ENCODE measurements at regions not wholly inside any gene's neighbourhood (a gene's known extent, or its start where the extent isn't known, plus 50 kb on each side); places are given as distances from the start of the nearest gene placed in this dataset.
A peak's percentile ranks its signal among the peaks of the same experiment; 100 is the strongest.

- H3K4me3 ChIP-seq (ENCODE audit: low read length) = no peak overlapping the region
- H3K9me2 ChIP-seq (replicated peaks; ENCODE audit: insufficient read depth, low read length) = no peaks in the 10 kb centered on the region
- H3K9ac ChIP-seq (ENCODE audit: low read length) = no peak overlapping the region
- H3K36me3 ChIP-seq (ENCODE audit: insufficient read depth, low read length) = no peaks in the 10 kb centered on the region
- H3K79me2 ChIP-seq (ENCODE audit: low read length) = no peaks in the 10 kb centered on the region
- H3K4me1 ChIP-seq (ENCODE audit: low read length) = peaks cover 8% of the 10 kb centered on the region
- H3K27me3 ChIP-seq (ENCODE audit: low read length) = no peaks in the 10 kb centered on the region
- H4K20me1 ChIP-seq (ENCODE audit: insufficient read depth, low read depth, low read length) = no peaks in the 10 kb centered on the region
- no peak overlapping the region for H2AFZ ChIP-seq (ENCODE audit: low read length)
- DNase-seq = peak; percentile 55
- no peaks in the 10 kb centered on the region for H3K9me3 ChIP-seq (ENCODE audit: low read length)
- no peak overlapping the region for H3K27ac ChIP-seq (ENCODE audit: low read length)
- H3K4me2 ChIP-seq (ENCODE audit: low read depth, low read length, poor library complexity, severe bottlenecking) = no peak overlapping the region
Measured at GRCh38 chrX:40303256-40304077, 205.7 kb upstream of the BCOR start.

GRCh38 chrX:40300286-40300890 lies 202.6 kb upstream of the BCOR start:
- no peaks in the 10 kb centered on the region for H3K9me2 ChIP-seq (replicated peaks; ENCODE audit: insufficient read depth, low read length)
- H3K27ac ChIP-seq (ENCODE audit: low read length) = no peak overlapping the region
- no peak overlapping the region for H3K4me3 ChIP-seq (ENCODE audit: low read length)
- H2AFZ ChIP-seq (ENCODE audit: low read length) = no peak overlapping the region
- H3K9ac ChIP-seq (ENCODE audit: low read length) = no peak overlapping the region
- peaks cover 8% of the 10 kb centered on the region for H3K4me1 ChIP-seq (ENCODE audit: low read length)
- no peaks in the 10 kb centered on the region for H3K27me3 ChIP-seq (ENCODE audit: low read length)
- DNase-seq = no peak
- no peaks in the 10 kb centered on the region for H3K9me3 ChIP-seq (ENCODE audit: low read length)
- no peak overlapping the region for H3K4me2 ChIP-seq (ENCODE audit: low read depth, low read length, poor library complexity, severe bottlenecking)
- H4K20me1 ChIP-seq (ENCODE audit: insufficient read depth, low read depth, low read length) = no peaks in the 10 kb centered on the region
- H3K79me2 ChIP-seq (ENCODE audit: low read length) = no peaks in the 10 kb centered on the region
- no peaks in the 10 kb centered on the region for H3K36me3 ChIP-seq (ENCODE audit: insufficient read depth, low read length)

- Histone ChIP-seq H4K20me1 (ENCODE audit: insufficient read depth, low read depth, low read length) (no peaks in the 10 kb centered on the region), H3K9ac (ENCODE audit: low read length) (no peak overlapping the region), H3K36me3 (ENCODE audit: insufficient read depth, low read length) (no peaks in the 10 kb centered on the region), H3K9me2 (replicated peaks; ENCODE audit: insufficient read depth, low read length) (no peaks in the 10 kb centered on the region), H3K79me2 (ENCODE audit: low read length) (no peaks in the 10 kb centered on the region), H3K4me2 (ENCODE audit: low read depth, low read length, poor library complexity, severe bottlenecking) (no peak overlapping the region), H3K4me3 (ENCODE audit: low read length) (no peak overlapping the region), H3K9me3 (ENCODE audit: low read length) (no peaks in the 10 kb centered on the region), H3K4me1 (ENCODE audit: low read length) (peaks cover 8% of the 10 kb centered on the region), H2AFZ (ENCODE audit: low read length) (no peak overlapping the region), H3K27ac (ENCODE audit: low read length) (no peak overlapping the region), H3K27me3 (ENCODE audit: low read length) (no peaks in the 10 kb centered on the region)
- DNase-seq = peak; percentile 42
Measured at GRCh38 chrX:40299641-40300046, 201.9 kb upstream of the BCOR start.

GRCh38 chrX:40298572-40299479 lies 201.1 kb upstream of the BCOR start:
- no peaks in the 10 kb centered on the region for H4K20me1 ChIP-seq (ENCODE audit: insufficient read depth, low read depth, low read length)
- H3K27me3 ChIP-seq (ENCODE audit: low read length) = no peaks in the 10 kb centered on the region
- H3K36me3 ChIP-seq (ENCODE audit: insufficient read depth, low read length) = no peaks in the 10 kb centered on the region
- no peaks in the 10 kb centered on the region for H3K79me2 ChIP-seq (ENCODE audit: low read length)
- H3K4me2 ChIP-seq (ENCODE audit: low read depth, low read length, poor library complexity, severe bottlenecking) = no peak overlapping the region
- H3K27ac ChIP-seq (ENCODE audit: low read length) = no peak overlapping the region
- H3K4me3 ChIP-seq (ENCODE audit: low read length) = no peak overlapping the region
- no peak overlapping the region for H3K9ac ChIP-seq (ENCODE audit: low read length)
- H2AFZ ChIP-seq (ENCODE audit: low read length) = no peak overlapping the region
- no peaks in the 10 kb centered on the region for H3K9me2 ChIP-seq (replicated peaks; ENCODE audit: insufficient read depth, low read length)
- H3K9me3 ChIP-seq (ENCODE audit: low read length) = no peaks in the 10 kb centered on the region
- DNase-seq = peak; percentile 49
- peaks cover under 1% of the 10 kb centered on the region for H3K4me1 ChIP-seq (ENCODE audit: low read length)

- Histone ChIP-seq H3K9me3 (ENCODE audit: low read length) (no peaks in the 10 kb centered on the region), H2AFZ (ENCODE audit: low read length) (no peak overlapping the region), H3K9ac (ENCODE audit: low read length) (no peak overlapping the region), H3K4me1 (ENCODE audit: low read length) (no peaks in the 10 kb centered on the region), H3K27ac (ENCODE audit: low read length) (no peak overlapping the region), H3K79me2 (ENCODE audit: low read length) (no peaks in the 10 kb centered on the region), H3K36me3 (ENCODE audit: insufficient read depth, low read length) (no peaks in the 10 kb centered on the region), H3K9me2 (replicated peaks; ENCODE audit: insufficient read depth, low read length) (no peaks in the 10 kb centered on the region), H4K20me1 (ENCODE audit: insufficient read depth, low read depth, low read length) (no peaks in the 10 kb centered on the region), H3K27me3 (ENCODE audit: low read length) (no peaks in the 10 kb centered on the region), H3K4me2 (ENCODE audit: low read depth, low read length, poor library complexity, severe bottlenecking) (no peak overlapping the region), H3K4me3 (ENCODE audit: low read length) (no peak overlapping the region)
- no peak for DNase-seq
Measured at GRCh38 chrX:40298069-40298468, 200.3 kb upstream of the BCOR start.

- Histone ChIP-seq H3K27ac (ENCODE audit: low read length) (no peak overlapping the region), H3K9me3 (ENCODE audit: low read length) (no peaks in the 10 kb centered on the region), H3K27me3 (ENCODE audit: low read length) (no peaks in the 10 kb centered on the region; the same call in 1 of the 2 replicates), H3K4me1 (ENCODE audit: low read length) (no peaks in the 10 kb centered on the region), H3K4me3 (ENCODE audit: low read length) (no peak overlapping the region), H3K79me2 (ENCODE audit: low read length) (no peaks in the 10 kb centered on the region), H2AFZ (ENCODE audit: low read length) (no peak overlapping the region), H3K36me3 (ENCODE audit: insufficient read depth, low read length) (no peaks in the 10 kb centered on the region), H3K4me2 (ENCODE audit: low read depth, low read length, poor library complexity, severe bottlenecking) (no peak overlapping the region), H3K9me2 (replicated peaks; ENCODE audit: insufficient read depth, low read length) (no peaks in the 10 kb centered on the region), H3K9ac (ENCODE audit: low read length) (no peak overlapping the region), H4K20me1 (ENCODE audit: insufficient read depth, low read depth, low read length) (no peaks in the 10 kb centered on the region)
- no peak for DNase-seq
Measured at GRCh38 chrX:40291553-40291952, 193.8 kb upstream of the BCOR start.

- Histone ChIP-seq H3K79me2 (ENCODE audit: low read length) (no peaks in the 10 kb centered on the region), H3K36me3 (ENCODE audit: insufficient read depth, low read length) (no peaks in the 10 kb centered on the region), H4K20me1 (ENCODE audit: insufficient read depth, low read depth, low read length) (no peaks in the 10 kb centered on the region), H2AFZ (ENCODE audit: low read length) (no peak overlapping the region), H3K4me1 (ENCODE audit: low read length) (no peaks in the 10 kb centered on the region), H3K4me3 (ENCODE audit: low read length) (no peak overlapping the region), H3K27ac (ENCODE audit: low read length) (no peak overlapping the region), H3K9ac (ENCODE audit: low read length) (no peak overlapping the region), H3K4me2 (ENCODE audit: low read depth, low read length, poor library complexity, severe bottlenecking) (no peak overlapping the region), H3K9me2 (replicated peaks; ENCODE audit: insufficient read depth, low read length) (no peaks in the 10 kb centered on the region), H3K27me3 (ENCODE audit: low read length) (no peaks in the 10 kb centered on the region; the same call in 1 of the 2 replicates), H3K9me3 (ENCODE audit: low read length) (peaks cover 2% of the 10 kb centered on the region; the same call in 1 of the 2 replicates)
- DNase-seq = no peak
Measured at GRCh38 chrX:40290517-40290916, 192.8 kb upstream of the BCOR start.

- H3K4me2 ChIP-seq (ENCODE audit: low read depth, low read length, poor library complexity, severe bottlenecking) = no peak overlapping the region
- no peak overlapping the region for H3K9ac ChIP-seq (ENCODE audit: low read length)
- no peaks in the 10 kb centered on the region for H4K20me1 ChIP-seq (ENCODE audit: insufficient read depth, low read depth, low read length)
- H3K79me2 ChIP-seq (ENCODE audit: low read length) = no peaks in the 10 kb centered on the region
- H3K4me1 ChIP-seq (ENCODE audit: low read length) = peaks cover 18% of the 10 kb centered on the region
- H3K27me3 ChIP-seq (ENCODE audit: low read length) = no peaks in the 10 kb centered on the region; the same call in 1 of the 2 replicates
- no peak overlapping the region for H2AFZ ChIP-seq (ENCODE audit: low read length)
- H3K9me3 ChIP-seq (ENCODE audit: low read length) = peaks cover 4% of the 10 kb centered on the region; the same call in 1 of the 2 replicates
- H3K27ac ChIP-seq (ENCODE audit: low read length) = no peak overlapping the region
- no peak for DNase-seq
- H3K36me3 ChIP-seq (ENCODE audit: insufficient read depth, low read length) = no peaks in the 10 kb centered on the region
- H3K4me3 ChIP-seq (ENCODE audit: low read length) = no peak overlapping the region
- no peaks in the 10 kb centered on the region for H3K9me2 ChIP-seq (replicated peaks; ENCODE audit: insufficient read depth, low read length)
Measured at GRCh38 chrX:40285876-40286275, 188.1 kb upstream of the BCOR start.

Data from Karpas-422 (cell line).